ENCODE measurements at regions not wholly inside any gene's neighbourhood (a gene's known extent, or its start where the extent isn't known, plus 50 kb on each side); places are given as distances from the start of the nearest gene placed in this dataset.

DNA sequence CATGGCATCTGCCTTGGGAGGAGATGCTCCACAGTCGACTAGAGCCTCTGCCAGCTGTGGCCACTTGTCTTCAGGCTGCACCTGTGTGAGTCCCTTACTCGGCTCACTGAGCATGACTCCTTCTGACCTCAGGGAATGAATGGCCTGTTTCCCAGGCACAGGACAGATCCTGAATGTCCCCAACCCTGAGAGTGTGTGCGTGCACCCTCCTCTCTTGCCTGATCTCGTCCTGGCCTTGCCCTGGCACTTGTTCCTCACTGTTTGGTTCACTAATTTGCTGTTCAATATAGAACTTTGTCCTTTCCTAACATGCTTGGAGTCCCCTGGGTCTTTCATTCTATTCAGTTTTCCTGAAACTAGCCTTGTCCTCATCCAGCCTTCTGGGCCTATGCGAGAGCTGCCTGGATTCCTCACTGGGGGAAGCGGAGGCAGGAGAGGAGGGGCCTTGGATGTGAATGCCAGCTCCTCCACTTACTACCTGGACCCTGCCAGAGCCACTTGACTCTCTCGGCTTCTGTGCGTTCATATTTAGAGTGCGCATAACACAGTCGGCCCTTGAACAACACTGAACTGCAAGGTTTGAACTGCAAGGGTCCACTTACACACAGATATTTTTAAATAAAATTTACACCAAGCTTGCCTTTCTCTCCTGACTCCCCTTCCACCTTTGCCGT, 184.8 kb downstream of the ACKR3 start:
- Histone ChIP-seq H3K4me1 (ENCODE audit: insufficient read depth, insufficient read length) (peaks cover 8% of the 10 kb centered on the region), H3K4me3 (ENCODE audit: insufficient read length, low read depth) (no peak overlapping the region), H3K27me3 (ENCODE audit: insufficient read depth, insufficient read length) (no peaks in the 10 kb centered on the region), H3K36me3 (ENCODE audit: insufficient read depth, insufficient read length, low read length) (no peaks in the 10 kb centered on the region), H3K9me3 (ENCODE audit: insufficient read depth, low read length) (no peaks in the 10 kb centered on the region), H3K9ac (ENCODE audit: insufficient read length, low read depth) (no peak overlapping the region)
- no peak for TF ChIP-seq SUZ12 (IDR thresholded peaks at IDR 0.05; ENCODE audit: extremely low read depth, insufficient read depth, insufficient read length)
- no peak for TF ChIP-seq ZNF274 (IDR thresholded peaks at IDR 0.05; ENCODE audit: low read depth, low read length)
- TF ChIP-seq YY1 (IDR thresholded peaks at IDR 0.05; ENCODE audit: insufficient read depth, insufficient read length): no peak
- DNase-seq (ENCODE audit: low read depth, low spot score): no peak

- Histone ChIP-seq H3K9me3 (ENCODE audit: insufficient read depth, low read length) (no peaks in the 10 kb centered on the region), H3K36me3 (ENCODE audit: insufficient read depth, insufficient read length, low read length) (no peaks in the 10 kb centered on the region), H3K9ac (ENCODE audit: insufficient read length, low read depth) (no peak overlapping the region), H3K27me3 (ENCODE audit: insufficient read depth, insufficient read length) (no peaks in the 10 kb centered on the region), H3K4me1 (ENCODE audit: insufficient read depth, insufficient read length) (peaks cover 3% of the 10 kb centered on the region), H3K4me3 (ENCODE audit: insufficient read length, low read depth) (no peak overlapping the region)
- TF ChIP-seq ZNF274 (IDR thresholded peaks at IDR 0.05; ENCODE audit: low read depth, low read length): no peak
- no peak for TF ChIP-seq YY1 (IDR thresholded peaks at IDR 0.05; ENCODE audit: insufficient read depth, insufficient read length)
- TF ChIP-seq SUZ12 (IDR thresholded peaks at IDR 0.05; ENCODE audit: extremely low read depth, insufficient read depth, insufficient read length): no peak
- DNase-seq (ENCODE audit: low read depth, low spot score): no peak
These were observed 185.7 kb downstream of the ACKR3 start for GRCh38 chr2:236755278-236755840.

DNA sequence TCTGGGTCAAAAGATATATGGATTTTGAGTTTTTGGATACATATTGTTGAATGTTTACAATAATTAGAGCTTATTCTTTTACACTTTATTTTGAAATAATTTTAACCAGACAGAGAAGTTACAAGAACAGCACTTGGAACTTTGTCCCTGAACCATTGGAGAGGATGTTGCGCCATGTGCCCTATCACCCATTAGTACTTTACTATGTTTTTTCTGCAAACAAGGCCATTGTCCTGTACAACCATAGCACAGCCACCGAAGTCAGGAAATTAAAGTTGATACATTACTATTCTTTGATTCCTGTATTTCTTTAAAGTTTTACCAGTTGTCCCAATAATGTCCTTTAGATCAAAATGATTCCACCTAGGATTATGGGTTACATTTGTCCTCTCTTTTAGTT, 188.8 kb downstream of the ACKR3 start:
- no peaks in the 10 kb centered on the region for H3K9me3 ChIP-seq (ENCODE audit: insufficient read depth, low read length)
- H3K27me3 ChIP-seq (ENCODE audit: insufficient read depth, insufficient read length): no peaks in the 10 kb centered on the region
- no peak for DNase-seq (ENCODE audit: low read depth, low spot score)
- no peak overlapping the region for H3K4me3 ChIP-seq (ENCODE audit: insufficient read length, low read depth)
- no peak overlapping the region for H3K9ac ChIP-seq (ENCODE audit: insufficient read length, low read depth)
- TF ChIP-seq ZNF274 (IDR thresholded peaks at IDR 0.05; ENCODE audit: low read depth, low read length): no peak
- no peak for TF ChIP-seq YY1 (IDR thresholded peaks at IDR 0.05; ENCODE audit: insufficient read depth, insufficient read length)
- TF ChIP-seq SUZ12 (IDR thresholded peaks at IDR 0.05; ENCODE audit: extremely low read depth, insufficient read depth, insufficient read length): no peak
- no peaks in the 10 kb centered on the region for H3K36me3 ChIP-seq (ENCODE audit: insufficient read depth, insufficient read length, low read length)
- no peaks in the 10 kb centered on the region for H3K4me1 ChIP-seq (ENCODE audit: insufficient read depth, insufficient read length)

- H3K9ac ChIP-seq (ENCODE audit: insufficient read length, low read depth): no peak overlapping the region
- no peaks in the 10 kb centered on the region for H3K36me3 ChIP-seq (ENCODE audit: insufficient read depth, insufficient read length, low read length)
- H3K9me3 ChIP-seq (ENCODE audit: insufficient read depth, low read length): no peaks in the 10 kb centered on the region
- no peaks in the 10 kb centered on the region for H3K27me3 ChIP-seq (ENCODE audit: insufficient read depth, insufficient read length)
- no peak for DNase-seq (ENCODE audit: low read depth, low spot score)
- peaks cover 3% of the 10 kb centered on the region for H3K4me1 ChIP-seq (ENCODE audit: insufficient read depth, insufficient read length)
- TF ChIP-seq SUZ12 (IDR thresholded peaks at IDR 0.05; ENCODE audit: extremely low read depth, insufficient read depth, insufficient read length) (no peak), YY1 (IDR thresholded peaks at IDR 0.05; ENCODE audit: insufficient read depth, insufficient read length) (no peak), ZNF274 (IDR thresholded peaks at IDR 0.05; ENCODE audit: low read depth, low read length) (no peak)
- H3K4me3 ChIP-seq (ENCODE audit: insufficient read length, low read depth): no peak overlapping the region
These were observed 190.6 kb downstream of the ACKR3 start for GRCh38 chr2:236760246-236760645.

DNA sequence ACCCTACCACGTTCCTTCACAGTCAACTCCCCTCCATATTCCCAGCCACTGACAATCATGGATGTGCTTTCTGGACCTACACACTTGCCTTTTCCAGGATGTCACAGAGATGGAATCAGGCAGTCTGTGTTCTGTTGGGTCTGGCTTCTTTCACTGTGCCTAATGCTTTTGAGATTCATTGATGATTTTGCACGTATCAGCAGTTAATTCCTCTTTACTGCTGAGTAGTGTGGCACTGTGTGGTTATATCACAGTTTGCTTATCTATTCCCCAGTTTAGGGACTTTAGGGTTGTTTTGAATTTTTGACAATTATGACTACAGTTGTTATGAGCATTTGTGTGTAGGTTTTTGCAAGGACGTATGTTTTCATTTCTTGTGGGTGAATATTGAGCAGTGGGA, 191.7 kb downstream of the ACKR3 start:
- H3K4me1 ChIP-seq (ENCODE audit: insufficient read depth, insufficient read length): peaks cover 3% of the 10 kb centered on the region
- no peaks in the 10 kb centered on the region for H3K27me3 ChIP-seq (ENCODE audit: insufficient read depth, insufficient read length)
- TF ChIP-seq ZNF274 (IDR thresholded peaks at IDR 0.05; ENCODE audit: low read depth, low read length) (no peak), YY1 (IDR thresholded peaks at IDR 0.05; ENCODE audit: insufficient read depth, insufficient read length) (no peak), SUZ12 (IDR thresholded peaks at IDR 0.05; ENCODE audit: extremely low read depth, insufficient read depth, insufficient read length) (no peak)
- no peak overlapping the region for H3K9ac ChIP-seq (ENCODE audit: insufficient read length, low read depth)
- H3K9me3 ChIP-seq (ENCODE audit: insufficient read depth, low read length): peaks cover 1% of the 10 kb centered on the region; the same call in 1 of the 2 replicates
- no peaks in the 10 kb centered on the region for H3K36me3 ChIP-seq (ENCODE audit: insufficient read depth, insufficient read length, low read length)
- no peak for DNase-seq (ENCODE audit: low read depth, low spot score)
- H3K4me3 ChIP-seq (ENCODE audit: insufficient read length, low read depth): no peak overlapping the region

GRCh38 chr2:236762628-236763027, 193.0 kb downstream of the ACKR3 start:
- H3K36me3 ChIP-seq (ENCODE audit: insufficient read depth, insufficient read length, low read length): no peaks in the 10 kb centered on the region
- H3K4me3 ChIP-seq (ENCODE audit: insufficient read length, low read depth): no peak overlapping the region
- H3K9me3 ChIP-seq (ENCODE audit: insufficient read depth, low read length): peaks cover 14% of the 10 kb centered on the region
- DNase-seq (ENCODE audit: low read depth, low spot score): no peak
- H3K4me1 ChIP-seq (ENCODE audit: insufficient read depth, insufficient read length): peaks cover 3% of the 10 kb centered on the region
- H3K9ac ChIP-seq (ENCODE audit: insufficient read length, low read depth): no peak overlapping the region
- TF ChIP-seq YY1 (IDR thresholded peaks at IDR 0.05; ENCODE audit: insufficient read depth, insufficient read length): no peak
- TF ChIP-seq ZNF274 (IDR thresholded peaks at IDR 0.05; ENCODE audit: low read depth, low read length): no peak
- no peak for TF ChIP-seq SUZ12 (IDR thresholded peaks at IDR 0.05; ENCODE audit: extremely low read depth, insufficient read depth, insufficient read length)
- H3K27me3 ChIP-seq (ENCODE audit: insufficient read depth, insufficient read length): no peaks in the 10 kb centered on the region

DNA sequence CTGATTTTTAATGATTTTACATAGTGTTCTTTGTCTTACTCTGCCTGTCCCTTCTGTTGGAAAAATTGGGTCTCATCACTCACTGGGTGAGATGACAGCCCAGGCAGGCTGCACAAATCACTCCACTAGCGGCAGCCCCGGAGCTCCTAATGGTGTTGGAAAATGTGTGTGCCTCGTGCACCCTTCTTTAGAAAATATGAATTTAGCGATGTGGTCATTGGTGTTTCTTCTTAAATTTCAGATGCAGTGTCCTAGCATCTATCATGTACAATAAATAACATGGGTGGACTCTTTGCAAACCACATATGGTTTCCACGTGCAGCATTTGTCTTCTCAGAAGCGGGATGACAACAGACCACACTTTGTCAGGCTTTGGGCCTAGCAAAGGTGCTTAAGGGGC, 194.2 kb downstream of the ACKR3 start:
- Histone ChIP-seq H3K27me3 (ENCODE audit: insufficient read depth, insufficient read length) (no peaks in the 10 kb centered on the region), H3K9ac (ENCODE audit: insufficient read length, low read depth) (no peak overlapping the region), H3K4me1 (ENCODE audit: insufficient read depth, insufficient read length) (peaks cover 3% of the 10 kb centered on the region), H3K9me3 (ENCODE audit: insufficient read depth, low read length) (peaks cover 22% of the 10 kb centered on the region), H3K4me3 (ENCODE audit: insufficient read length, low read depth) (no peak overlapping the region), H3K36me3 (ENCODE audit: insufficient read depth, insufficient read length, low read length) (no peaks in the 10 kb centered on the region)
- no peak for TF ChIP-seq ZNF274 (IDR thresholded peaks at IDR 0.05; ENCODE audit: low read depth, low read length)
- TF ChIP-seq YY1 (IDR thresholded peaks at IDR 0.05; ENCODE audit: insufficient read depth, insufficient read length): no peak
- TF ChIP-seq SUZ12 (IDR thresholded peaks at IDR 0.05; ENCODE audit: extremely low read depth, insufficient read depth, insufficient read length): no peak
- DNase-seq (ENCODE audit: low read depth, low spot score): no peak

Data from NT2/D1 (cell line).